ENCODE measurements at regions not wholly inside any gene's neighbourhood (a gene's known extent, or its start where the extent isn't known, plus 50 kb on each side); places are given as distances from the start of the nearest gene placed in this dataset.

DNA sequence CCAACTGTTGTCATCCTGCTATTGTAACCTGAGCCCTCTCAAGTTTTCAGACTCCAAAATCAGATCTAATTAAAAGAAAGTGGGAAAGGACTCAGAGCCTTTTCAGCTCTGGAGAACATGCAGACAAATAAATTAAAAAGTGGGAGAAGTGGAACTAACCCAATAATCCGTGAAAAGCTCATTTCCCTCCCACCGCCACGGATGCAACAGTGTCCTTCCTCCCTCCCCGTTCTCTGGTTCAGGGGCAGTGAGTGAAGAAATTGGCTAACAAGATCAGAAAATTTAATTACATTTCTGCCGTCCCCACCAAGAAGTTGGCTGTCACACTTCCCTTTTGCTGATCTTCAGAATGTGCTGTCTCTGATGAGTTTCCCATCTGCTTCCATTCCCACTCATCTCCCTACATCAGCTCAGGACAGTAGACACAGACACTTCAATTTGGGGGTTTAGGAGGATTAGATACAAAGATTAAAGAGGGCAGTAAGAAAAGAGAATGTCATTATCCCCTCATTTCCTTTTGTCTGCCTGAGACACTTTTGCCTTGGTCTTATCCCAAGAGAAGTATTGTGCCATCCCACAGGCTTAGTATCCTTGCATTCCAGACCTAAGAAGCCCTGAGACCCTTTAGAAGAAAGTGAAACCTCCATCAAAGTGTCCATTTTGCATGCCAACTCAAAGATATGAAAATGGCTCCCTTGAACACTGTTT, 335.7 kb upstream of the PPP2R3A start:
- no peak overlapping the region for H3K27ac ChIP-seq (ENCODE audit: low read length)
- H3K4me1 ChIP-seq (ENCODE audit: low read length) = no peaks in the 10 kb centered on the region
- TF ChIP-seq EZH2phosphoT487 (IDR thresholded peaks at IDR 0.05; ENCODE audit: low read depth) = no peak
- TF ChIP-seq, protein P1, sequence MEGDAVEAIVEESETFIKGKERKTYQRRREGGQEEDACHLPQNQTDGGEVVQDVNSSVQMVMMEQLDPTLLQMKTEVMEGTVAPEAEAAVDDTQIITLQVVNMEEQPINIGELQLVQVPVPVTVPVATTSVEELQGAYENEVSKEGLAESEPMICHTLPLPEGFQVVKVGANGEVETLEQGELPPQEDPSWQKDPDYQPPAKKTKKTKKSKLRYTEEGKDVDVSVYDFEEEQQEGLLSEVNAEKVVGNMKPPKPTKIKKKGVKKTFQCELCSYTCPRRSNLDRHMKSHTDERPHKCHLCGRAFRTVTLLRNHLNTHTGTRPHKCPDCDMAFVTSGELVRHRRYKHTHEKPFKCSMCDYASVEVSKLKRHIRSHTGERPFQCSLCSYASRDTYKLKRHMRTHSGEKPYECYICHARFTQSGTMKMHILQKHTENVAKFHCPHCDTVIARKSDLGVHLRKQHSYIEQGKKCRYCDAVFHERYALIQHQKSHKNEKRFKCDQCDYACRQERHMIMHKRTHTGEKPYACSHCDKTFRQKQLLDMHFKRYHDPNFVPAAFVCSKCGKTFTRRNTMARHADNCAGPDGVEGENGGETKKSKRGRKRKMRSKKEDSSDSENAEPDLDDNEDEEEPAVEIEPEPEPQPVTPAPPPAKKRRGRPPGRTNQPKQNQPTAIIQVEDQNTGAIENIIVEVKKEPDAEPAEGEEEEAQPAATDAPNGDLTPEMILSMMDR (IDR thresholded peaks at IDR 0.05; ENCODE audit: low read depth, low read length) = no peak
- no peak overlapping the region for H3K4me3 ChIP-seq (ENCODE audit: low read length)
- peaks cover 47% of the 10 kb centered on the region for H3K27me3 ChIP-seq (ENCODE audit: low read depth, low read length)
- no peaks in the 10 kb centered on the region for H3K9me3 ChIP-seq (ENCODE audit: insufficient read depth, low read length)
- H3K79me2 ChIP-seq (ENCODE audit: low read length) = no peaks in the 10 kb centered on the region
- no peaks in the 10 kb centered on the region for H3K36me3 ChIP-seq (replicated peaks; ENCODE audit: low read depth, low read length)
- H3K4me2 ChIP-seq (ENCODE audit: low read length) = no peak overlapping the region
- no peak overlapping the region for H2AFZ ChIP-seq (ENCODE audit: low read depth, low read length)
- H4K20me1 ChIP-seq (ENCODE audit: insufficient read depth, low read length) = no peaks in the 10 kb centered on the region
- no peak overlapping the region for H3K9ac ChIP-seq (ENCODE audit: low read length)

GRCh38 chr3:135632556-135633065, 332.9 kb upstream of the PPP2R3A start:
- no peak overlapping the region for H2AFZ ChIP-seq (ENCODE audit: low read depth, low read length)
- peaks cover 49% of the 10 kb centered on the region for H3K27me3 ChIP-seq (ENCODE audit: low read depth, low read length)
- no peaks in the 10 kb centered on the region for H3K9me3 ChIP-seq (ENCODE audit: insufficient read depth, low read length)
- no peaks in the 10 kb centered on the region for H3K79me2 ChIP-seq (ENCODE audit: low read length)
- no peaks in the 10 kb centered on the region for H3K36me3 ChIP-seq (replicated peaks; ENCODE audit: low read depth, low read length)
- H3K9ac ChIP-seq (ENCODE audit: low read length) = no peak overlapping the region
- no peak for TF ChIP-seq EZH2phosphoT487 (IDR thresholded peaks at IDR 0.05; ENCODE audit: low read depth)
- TF ChIP-seq, protein P1 (IDR thresholded peaks at IDR 0.05; ENCODE audit: low read depth, low read length) = no peak
- peaks cover 12% of the 10 kb centered on the region for H3K4me1 ChIP-seq (ENCODE audit: low read length)
- no peak overlapping the region for H3K4me3 ChIP-seq (ENCODE audit: low read length)
- no peaks in the 10 kb centered on the region for H4K20me1 ChIP-seq (ENCODE audit: insufficient read depth, low read length)
- H3K4me2 ChIP-seq (ENCODE audit: low read length) = no peak overlapping the region
- no peak overlapping the region for H3K27ac ChIP-seq (ENCODE audit: low read length)

DNA sequence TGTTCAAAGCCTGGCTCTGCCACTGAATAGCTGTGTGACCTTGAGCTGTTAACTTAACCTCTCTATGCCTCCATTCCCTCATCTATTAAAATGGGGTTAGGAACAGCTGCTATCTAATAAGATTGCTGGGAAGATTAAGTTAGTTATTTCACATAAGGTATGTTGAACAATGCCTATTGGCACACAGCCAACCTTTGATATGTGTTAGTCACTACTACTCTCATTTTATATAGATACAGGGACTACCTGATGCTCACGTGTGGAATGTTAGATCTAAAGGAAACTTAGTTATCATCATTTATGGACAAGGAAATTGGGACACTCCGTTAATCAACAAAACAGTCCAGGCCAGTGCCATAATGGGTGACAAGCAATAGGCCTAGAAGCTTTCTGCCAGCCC, 332.4 kb upstream of the PPP2R3A start:
- Histone ChIP-seq H3K9ac (ENCODE audit: low read length) (no peak overlapping the region), H3K27me3 (ENCODE audit: low read depth, low read length) (peaks cover 48% of the 10 kb centered on the region), H3K4me3 (ENCODE audit: low read length) (no peak overlapping the region), H2AFZ (ENCODE audit: low read depth, low read length) (no peak overlapping the region), H3K4me2 (ENCODE audit: low read length) (no peak overlapping the region), H3K4me1 (ENCODE audit: low read length) (peaks cover 12% of the 10 kb centered on the region), H3K79me2 (ENCODE audit: low read length) (no peaks in the 10 kb centered on the region), H3K9me3 (ENCODE audit: insufficient read depth, low read length) (no peaks in the 10 kb centered on the region), H3K27ac (ENCODE audit: low read length) (no peak overlapping the region), H4K20me1 (ENCODE audit: insufficient read depth, low read length) (no peaks in the 10 kb centered on the region), H3K36me3 (replicated peaks; ENCODE audit: low read depth, low read length) (no peaks in the 10 kb centered on the region)
- no peak for TF ChIP-seq EZH2phosphoT487 (IDR thresholded peaks at IDR 0.05; ENCODE audit: low read depth)
- TF ChIP-seq, protein P1 (IDR thresholded peaks at IDR 0.05; ENCODE audit: low read depth, low read length) = no peak

GRCh38 chr3:135636596-135636995, 328.9 kb upstream of the PPP2R3A start:
- H3K9ac ChIP-seq (ENCODE audit: low read length) = no peak overlapping the region
- H3K79me2 ChIP-seq (ENCODE audit: low read length) = no peaks in the 10 kb centered on the region
- H4K20me1 ChIP-seq (ENCODE audit: insufficient read depth, low read length) = no peaks in the 10 kb centered on the region
- H2AFZ ChIP-seq (ENCODE audit: low read depth, low read length) = no peak overlapping the region
- peaks cover 12% of the 10 kb centered on the region for H3K4me1 ChIP-seq (ENCODE audit: low read length)
- H3K4me3 ChIP-seq (ENCODE audit: low read length) = no peak overlapping the region
- H3K36me3 ChIP-seq (replicated peaks; ENCODE audit: low read depth, low read length) = no peaks in the 10 kb centered on the region
- no peak overlapping the region for H3K27ac ChIP-seq (ENCODE audit: low read length)
- H3K9me3 ChIP-seq (ENCODE audit: insufficient read depth, low read length) = no peaks in the 10 kb centered on the region
- TF ChIP-seq, protein P1 (IDR thresholded peaks at IDR 0.05; ENCODE audit: low read depth, low read length) = no peak
- no peak for TF ChIP-seq EZH2phosphoT487 (IDR thresholded peaks at IDR 0.05; ENCODE audit: low read depth)
- peaks cover 53% of the 10 kb centered on the region for H3K27me3 ChIP-seq (ENCODE audit: low read depth, low read length)
- H3K4me2 ChIP-seq (ENCODE audit: low read length) = peak overlapping the region; percentile 26
